Endothelial cell (in vitro differentiated cells): ENCODE measurements at regions not wholly inside any gene's neighbourhood (a gene's known extent, or its start where the extent isn't known, plus 50 kb on each side); places are given as distances from the start of the nearest gene placed in this dataset.
"Not testable (repeated sequence)": the region's sequence is repeated elsewhere in the genome, so short reads cannot be mapped to it uniquely, and the experiment has no call there.

Experiments
- DNase-seq: peaks from one replicate; pipeline ENCODE4 v3.0.0; 2021; ENCODE audit warnings: low spot score
- H3K27ac Mint-ChIP-seq: one replicate; pipeline ENCODE4 v1.8.0; 2021; ENCODE audit warnings: mixed read lengths, inconsistent platforms; ENCODE audit not compliant: unreplicated experiment
- H3K27me3 Mint-ChIP-seq: one replicate; pipeline ENCODE4 v1.8.0; 2021; ENCODE audit warnings: mild to moderate bottlenecking, moderate library complexity, mixed read lengths, inconsistent platforms; ENCODE audit not compliant: unreplicated experiment
- H3K36me3 Mint-ChIP-seq: one replicate; pipeline ENCODE4 v1.8.0; 2021; ENCODE audit warnings: mild to moderate bottlenecking, low read depth, mixed read lengths, inconsistent platforms; ENCODE audit not compliant: unreplicated experiment
- H3K4me1 Mint-ChIP-seq: one replicate; pipeline ENCODE4 v1.8.0; 2021; ENCODE audit warnings: mild to moderate bottlenecking, mixed read lengths, inconsistent platforms; ENCODE audit not compliant: unreplicated experiment
- H3K4me3 Mint-ChIP-seq: one replicate; pipeline ENCODE4 v1.8.0; 2021; ENCODE audit warnings: mild to moderate bottlenecking, mixed read lengths, inconsistent platforms; ENCODE audit not compliant: unreplicated experiment
- H3K9me3 Mint-ChIP-seq: one replicate; pipeline ENCODE4 v1.8.0; 2021; ENCODE audit warnings: mixed read lengths, inconsistent platforms; ENCODE audit not compliant: unreplicated experiment
- TF ChIP-seq, protein P1 (sequence below): fragments of 200-600 bp; sonication (generic); IDR thresholded peaks from one replicate; pipeline ENCODE4 v1.5.0; 2021; ENCODE audit warnings: antibody characterized with exemption; ENCODE audit not compliant: unreplicated experiment

DNA sequence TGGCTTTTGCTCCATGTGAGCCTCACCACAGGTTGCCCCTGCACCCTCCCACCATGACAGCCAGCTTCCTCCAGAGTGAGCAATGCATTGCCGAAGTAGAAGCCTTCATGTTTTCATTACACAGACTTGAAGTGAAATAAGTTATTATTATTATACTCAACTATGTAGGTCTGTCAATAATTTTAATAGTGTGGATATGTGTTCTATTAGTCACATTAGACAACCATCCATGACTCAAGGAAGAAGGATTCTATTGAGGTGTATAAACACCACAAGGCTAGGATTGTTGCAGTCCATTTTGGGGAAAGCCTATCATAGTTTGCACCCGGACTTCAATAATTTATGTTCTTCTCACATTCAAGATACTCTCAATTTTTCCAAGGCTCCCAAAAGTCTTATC lies 369.5 kb downstream of the TAF11L14 start:
- no peaks in the 10 kb centered on the region for H3K36me3 Mint-ChIP-seq
- H3K9me3 Mint-ChIP-seq, result no peaks in the 10 kb centered on the region
- no peak overlapping the region for H3K4me3 Mint-ChIP-seq
- no peak for DNase-seq
- TF ChIP-seq, protein P1, sequence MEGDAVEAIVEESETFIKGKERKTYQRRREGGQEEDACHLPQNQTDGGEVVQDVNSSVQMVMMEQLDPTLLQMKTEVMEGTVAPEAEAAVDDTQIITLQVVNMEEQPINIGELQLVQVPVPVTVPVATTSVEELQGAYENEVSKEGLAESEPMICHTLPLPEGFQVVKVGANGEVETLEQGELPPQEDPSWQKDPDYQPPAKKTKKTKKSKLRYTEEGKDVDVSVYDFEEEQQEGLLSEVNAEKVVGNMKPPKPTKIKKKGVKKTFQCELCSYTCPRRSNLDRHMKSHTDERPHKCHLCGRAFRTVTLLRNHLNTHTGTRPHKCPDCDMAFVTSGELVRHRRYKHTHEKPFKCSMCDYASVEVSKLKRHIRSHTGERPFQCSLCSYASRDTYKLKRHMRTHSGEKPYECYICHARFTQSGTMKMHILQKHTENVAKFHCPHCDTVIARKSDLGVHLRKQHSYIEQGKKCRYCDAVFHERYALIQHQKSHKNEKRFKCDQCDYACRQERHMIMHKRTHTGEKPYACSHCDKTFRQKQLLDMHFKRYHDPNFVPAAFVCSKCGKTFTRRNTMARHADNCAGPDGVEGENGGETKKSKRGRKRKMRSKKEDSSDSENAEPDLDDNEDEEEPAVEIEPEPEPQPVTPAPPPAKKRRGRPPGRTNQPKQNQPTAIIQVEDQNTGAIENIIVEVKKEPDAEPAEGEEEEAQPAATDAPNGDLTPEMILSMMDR, result no peak
- H3K27me3 Mint-ChIP-seq, result peaks cover 5% of the 10 kb centered on the region
- no peaks in the 10 kb centered on the region for H3K4me1 Mint-ChIP-seq
- H3K27ac Mint-ChIP-seq, result no peak overlapping the region

DNA sequence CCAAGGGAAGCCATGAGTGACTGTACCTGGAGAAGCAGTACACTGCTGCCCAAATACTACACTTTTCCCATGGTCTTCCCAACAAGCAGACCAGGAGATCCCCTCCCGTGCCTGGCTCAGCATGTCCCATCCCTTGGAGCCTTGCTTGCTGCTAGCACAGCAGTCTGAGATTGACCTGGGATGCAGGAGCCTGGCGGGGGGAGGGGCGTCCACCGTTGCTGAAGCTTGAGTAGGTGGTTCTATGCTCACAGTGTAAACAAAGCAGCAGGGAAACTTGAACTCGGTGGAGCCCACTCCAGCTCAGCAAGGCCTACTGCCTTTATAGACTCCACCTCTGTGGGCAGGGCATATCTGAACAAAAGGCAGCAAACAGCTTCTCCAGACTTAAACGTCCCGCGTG lies 372.0 kb downstream of the TAF11L14 start:
- not testable (repeated sequence) for H3K36me3 Mint-ChIP-seq, H3K4me3 Mint-ChIP-seq, DNase-seq, H3K27ac Mint-ChIP-seq, H3K9me3 Mint-ChIP-seq, H3K4me1 Mint-ChIP-seq, H3K27me3 Mint-ChIP-seq

DNA sequence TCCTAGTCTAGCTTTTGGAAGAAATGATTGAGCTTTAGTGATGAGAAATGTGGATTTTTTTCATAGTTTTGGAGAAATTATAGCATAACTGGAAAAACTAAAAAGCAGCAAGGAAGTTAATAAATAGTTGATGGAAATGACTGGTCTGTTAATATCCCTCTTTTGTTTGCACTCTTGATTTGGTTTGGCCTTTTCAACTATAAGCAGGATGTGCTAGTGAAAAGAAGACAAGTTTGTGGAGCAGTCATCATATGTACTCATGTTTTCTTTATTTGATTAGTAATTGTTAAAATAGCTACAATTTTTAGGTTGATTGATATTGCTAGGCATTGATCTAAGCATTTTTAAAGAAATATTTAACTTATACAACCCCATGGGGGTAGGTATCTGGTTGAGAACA lies 374.7 kb downstream of the TAF11L14 start:
- Mint-ChIP-seq H3K4me1 (peaks cover 3% of the 10 kb centered on the region), H3K4me3 (no peak overlapping the region), H3K27me3 (peaks cover 5% of the 10 kb centered on the region), H3K9me3 (no peaks in the 10 kb centered on the region), H3K36me3 (no peaks in the 10 kb centered on the region), H3K27ac (no peak overlapping the region)
- TF ChIP-seq, protein P1, result no peak
- no peak for DNase-seq

- Mint-ChIP-seq H3K36me3 (no peaks in the 10 kb centered on the region), H3K27me3 (peaks cover 4% of the 10 kb centered on the region), H3K4me1 (peaks cover 3% of the 10 kb centered on the region), H3K9me3 (no peaks in the 10 kb centered on the region), H3K4me3 (no peak overlapping the region), H3K27ac (no peak overlapping the region)
- DNase-seq, result peak; percentile 8
- TF ChIP-seq, protein P1, result peak; percentile 32
These were observed 375.8 kb downstream of the TAF11L14 start for GRCh38 chr5:18010053-18010452.

- Mint-ChIP-seq H3K36me3 (no peaks in the 10 kb centered on the region), H3K4me1 (no peaks in the 10 kb centered on the region), H3K27ac (no peak overlapping the region), H3K4me3 (no peak overlapping the region), H3K27me3 (peaks cover 1% of the 10 kb centered on the region), H3K9me3 (no peaks in the 10 kb centered on the region)
- TF ChIP-seq, protein P1, result no peak
- no peak for DNase-seq
These were observed 384.2 kb downstream of the TAF11L14 start for GRCh38 chr5:18018472-18018871.

DNA sequence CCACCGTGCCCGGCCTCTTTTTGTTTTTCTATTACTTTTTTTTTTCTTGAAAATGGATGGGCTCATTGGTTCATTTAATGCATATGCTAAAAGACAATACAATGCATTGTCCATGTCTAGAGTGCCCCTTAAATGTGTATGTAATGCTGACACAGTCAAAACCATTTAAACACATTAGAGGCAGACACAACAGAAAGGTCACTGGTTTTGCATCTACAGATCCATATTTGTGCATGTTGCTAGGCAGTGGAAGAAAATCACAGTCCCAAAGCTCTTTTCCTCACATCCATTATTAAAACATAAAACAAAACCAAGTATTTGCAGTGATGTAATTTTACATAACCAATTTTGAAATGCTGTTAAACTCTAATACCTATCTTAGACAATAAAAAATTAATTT lies 389.0 kb downstream of the TAF11L14 start:
- H3K4me3 Mint-ChIP-seq, result no peak overlapping the region
- DNase-seq, result no peak
- H3K9me3 Mint-ChIP-seq, result no peaks in the 10 kb centered on the region
- H3K27me3 Mint-ChIP-seq, result peaks cover 1% of the 10 kb centered on the region
- TF ChIP-seq, protein P1, result no peak
- H3K27ac Mint-ChIP-seq, result no peak overlapping the region
- H3K4me1 Mint-ChIP-seq, result no peaks in the 10 kb centered on the region
- H3K36me3 Mint-ChIP-seq, result no peaks in the 10 kb centered on the region
